ENCODE measurements at regions not wholly inside any gene's neighbourhood (a gene's known extent, or its start where the extent isn't known, plus 50 kb on each side); places are given as distances from the start of the nearest gene placed in this dataset.

GRCh38 chr7:121591926-121592325, 195.8 kb upstream of the FAM3C start:
- Histone ChIP-seq H3K79me2 (ENCODE audit: control insufficient read depth, insufficient read depth, low read length) (no peaks in the 10 kb centered on the region), H4K20me1 (replicated peaks; ENCODE audit: control insufficient read depth, extremely low read depth, insufficient read depth, low read length) (no peaks in the 10 kb centered on the region), H3K27me3 (ENCODE audit: control insufficient read depth in 2 of 2, insufficient read depth in 2 of 2, low read length in 2 of 2) (no peaks in the 10 kb centered on the region), H3K4me3 (replicated peaks in 1 of 3; ENCODE audit: insufficient read depth in 1 of 3, low read depth in 1 of 3, low read length in 3 of 3) (no peak overlapping the region), H3K36me3 (ENCODE audit: control insufficient read depth in 2 of 2, extremely low read depth in 1 of 2, insufficient read depth in 2 of 2, low read length in 2 of 2) (no peaks in the 10 kb centered on the region), H3K9ac (replicated peaks; ENCODE audit: extremely low read depth, insufficient read depth, low read length) (no peak overlapping the region), H3K9me3 (replicated peaks; ENCODE audit: control insufficient read depth, insufficient read depth, low read length) (no peaks in the 10 kb centered on the region), H3K9me1 (replicated peaks; ENCODE audit: control insufficient read depth, extremely low read depth, insufficient read depth, low read length) (no peaks in the 10 kb centered on the region), H3K27ac (ENCODE audit: insufficient read depth, low read depth, low read length) (no peak overlapping the region), H3K4me1 (ENCODE audit: control insufficient read depth, extremely low read depth, insufficient read depth, low read length) (no peaks in the 10 kb centered on the region), H2AFZ (ENCODE audit: low read depth, low read length) (no peak overlapping the region), H3K4me2 (ENCODE audit: insufficient read depth, low read length) (no peak overlapping the region)
- POLR2A ChIA-PET: no interaction called here
- BruUV-seq (replicated peaks): no TSS peak
- intact Hi-C loops (cut with micrococcal nuclease) (no loop called here), dilution Hi-C loops (cut with MboI; ENCODE audit: extremely low pct_ligation_motif_present, low sequenced_read_pairs) (no loop called here)
- no peak for FAIRE-seq
- CTCF ChIA-PET: interaction anchor here (0.8 kb wide), 1 partner anchor 17 kb away, joined by 3 read pairs; no protein-coding TSS in a partner anchor
- DNase-seq (ENCODE audit: low read depth, low spot score): no peak
- no peak for TF ChIP-seq FOS (IDR thresholded peaks at IDR 0.05; ENCODE audit: borderline replicate concordance, insufficient read depth, low read length)
- TF ChIP-seq POLR2AphosphoS5 (IDR thresholded peaks at IDR 0.05; ENCODE audit: insufficient read depth, low read depth, low read length): no peak
- no peak for TF ChIP-seq EZH2 (IDR thresholded peaks at IDR 0.05; ENCODE audit: borderline replicate concordance, low read depth, low read length, severe bottlenecking)
- TF ChIP-seq POLR2A (IDR thresholded peaks at IDR 0.05; ENCODE audit: low read depth, low read length): no peak
- no peak for TF ChIP-seq JUN (IDR thresholded peaks at IDR 0.05; ENCODE audit: borderline replicate concordance, insufficient read depth, insufficient read length, low read depth)
- TF ChIP-seq MAX (IDR thresholded peaks at IDR 0.05; ENCODE audit: insufficient read depth, insufficient read length): no peak
- TF ChIP-seq GATA2 (IDR thresholded peaks at IDR 0.05; ENCODE audit: insufficient read depth, insufficient read length, low read depth, low read length): no peak
- TF ChIP-seq CTCF (IDR thresholded peaks at IDR 0.05; ENCODE audit: extremely low read depth in 1 of 2, insufficient read depth in 1 of 2, low read depth in 1 of 2, low read length in 2 of 2): no peak
- TF ChIP-seq MYC (IDR thresholded peaks at IDR 0.05; ENCODE audit: low read depth, low read length): no peak
